IMR-90 (cell line): ENCODE measurements at regions not wholly inside any gene's neighbourhood (a gene's known extent, or its start where the extent isn't known, plus 50 kb on each side); places are given as distances from the start of the nearest gene placed in this dataset.

Experiments
- ATAC-seq: fragments of 200-7000 bp; cut with Tn5 transposase; 2 replicates; pipeline ENCODE4 v1.9.1; 2020; ENCODE audit warnings: low read depth, mild to moderate bottlenecking, moderate library complexity
- BruUV-seq: library from RNA; stranded (reverse); fragments of 400-500 nt; replicated peaks from 2 replicates; lab custom pipeline; 2021; lab: Mats Ljungman, UMichigan
- CTCF ChIA-PET: fragments of 300-600 bp; formaldehyde crosslinking; extraction: SDS; loops from one replicate; lab custom pipeline; 2021; ENCODE audit warnings: antibody characterized with exemption; lab: Yijun Ruan, JAX
- POLR2A ChIA-PET: fragments of 300-600 bp; sonication (Branson Sonifier 250); formaldehyde crosslinking; loops from one replicate; lab custom pipeline; 2022; ENCODE audit warnings: antibody characterized with exemption; ENCODE audit not compliant: unreplicated experiment; lab: Charles Lee
- DNase-seq: peaks from one replicate; pipeline ENCODE4 v3.0.0; 2013
- H2AFZ ChIP-seq: replicated peaks from 2 replicates; pipeline ENCODE3; 2013; ENCODE audit warnings: low read length, mild to moderate bottlenecking; ENCODE audit not compliant: poor library complexity
- H2AK5ac ChIP-seq: 2 replicates; pipeline ENCODE4 v1.6.1; 2013; ENCODE audit warnings: low read depth, low read length, inconsistent platforms
- H2AK9ac ChIP-seq: replicated peaks from 2 replicates; pipeline ENCODE3; 2013; ENCODE audit warnings: mild to moderate bottlenecking, low read depth, low read length, moderate library complexity; ENCODE audit not compliant: poor library complexity
- H2BK120ac ChIP-seq: 2 replicates; pipeline ENCODE4 v1.6.1; 2013; ENCODE audit warnings: low read depth, low read length, inconsistent platforms
- H2BK15ac ChIP-seq: 3 replicates; pipeline ENCODE4 v1.6.1; 2013; ENCODE audit warnings: low read depth, low read length, inconsistent platforms
- H2BK20ac ChIP-seq: 2 replicates; pipeline ENCODE4 v1.6.1; 2013; ENCODE audit warnings: low read depth, mild to moderate bottlenecking, inconsistent platforms, low read length, moderate library complexity
- H2BK5ac ChIP-seq: 2 replicates; pipeline ENCODE4 v1.6.1; 2013; ENCODE audit warnings: mild to moderate bottlenecking, low read depth, low read length, inconsistent platforms; ENCODE audit not compliant: poor library complexity, severe bottlenecking
- H3K14ac ChIP-seq: replicated peaks from 2 replicates; pipeline ENCODE4 v1.6.1; 2013; ENCODE audit warnings: low read depth, low read length, inconsistent platforms
- H3K18ac ChIP-seq: 2 replicates; pipeline ENCODE4 v1.6.1; 2013; ENCODE audit warnings: low read depth, low read length, control low read depth
- H3K23ac ChIP-seq: 2 replicates; pipeline ENCODE4 v1.6.1; 2013; ENCODE audit warnings: low read depth, low read length, inconsistent platforms
- H3K27ac ChIP-seq: 2 replicates; pipeline ENCODE4 v1.5.1; 2013; ENCODE audit warnings: mild to moderate bottlenecking, control low read depth, low read length; ENCODE audit not compliant: insufficient read depth
- H3K27me3 ChIP-seq: 2 replicates; pipeline ENCODE4 v1.6.1; 2013; ENCODE audit warnings: low read length; ENCODE audit not compliant: control insufficient read depth, insufficient read depth
- H3K36me3 ChIP-seq: 2 replicates; pipeline ENCODE4 v1.6.1; 2013; ENCODE audit warnings: low read length, mixed read lengths; ENCODE audit not compliant: control insufficient read depth, insufficient read depth
- H3K4ac ChIP-seq: 2 replicates; pipeline ENCODE4 v1.6.1; 2013; ENCODE audit warnings: low read depth, low read length, inconsistent platforms
- H3K4me1 ChIP-seq: 2 replicates; pipeline ENCODE4 v1.6.1; 2013; ENCODE audit warnings: low read length, mixed read lengths; ENCODE audit not compliant: control insufficient read depth, insufficient read depth
- H3K4me2 ChIP-seq: 2 replicates; pipeline ENCODE4 v1.6.1; 2013; ENCODE audit warnings: low read depth, mild to moderate bottlenecking, control low read depth, low read length, moderate library complexity
- H3K4me3 ChIP-seq: 2 replicates; pipeline ENCODE4 v1.5.1; 2013; ENCODE audit warnings: low read depth, mild to moderate bottlenecking, control low read depth, low read length, moderate library complexity; ENCODE audit not compliant: insufficient read depth
- H3K56ac ChIP-seq: 2 replicates; pipeline ENCODE4 v1.6.1; 2013; ENCODE audit warnings: low read length, inconsistent platforms; ENCODE audit not compliant: insufficient read depth; ENCODE audit errors: extremely low read depth
- H3K79me1 ChIP-seq, 2 experiments: 2 replicates each; pipeline ENCODE4 v1.6.1; 2013; ENCODE audit warnings: low read length in 2 of 2, inconsistent platforms in 1 of 2, low read depth in 1 of 2
- H3K9ac ChIP-seq: 2 replicates; pipeline ENCODE4 v1.6.1; 2013; ENCODE audit warnings: low read depth, low read length, control low read depth
- H3K9me1 ChIP-seq: 2 replicates; pipeline ENCODE4 v1.6.1; 2013; ENCODE audit warnings: low read length, inconsistent platforms; ENCODE audit not compliant: insufficient read depth
- H3K9me3 ChIP-seq: 2 replicates; pipeline ENCODE4 v1.6.1; 2013; ENCODE audit warnings: low read length; ENCODE audit not compliant: control insufficient read depth, insufficient read depth
- H4K20me1 ChIP-seq: 2 replicates; pipeline ENCODE4 v1.6.1; 2013; ENCODE audit warnings: low read length, inconsistent platforms; ENCODE audit not compliant: insufficient read depth
- H4K5ac ChIP-seq: 2 replicates; pipeline ENCODE4 v1.6.1; 2013; ENCODE audit warnings: mild to moderate bottlenecking, low read depth, low read length, control low read depth
- H4K8ac ChIP-seq, 2 experiments: 2 replicates each; pipeline ENCODE4 v1.6.1; 2013; ENCODE audit warnings: low read depth in 2 of 2, low read length in 2 of 2, control low read depth in 1 of 2, inconsistent platforms in 1 of 2
- H4K91ac ChIP-seq: 2 replicates; pipeline ENCODE4 v1.6.1; 2013; ENCODE audit warnings: low read depth, low read length, inconsistent platforms; ENCODE audit not compliant: insufficient read depth
- FOS ChIP-seq: fragments of 150-350 bp; IDR thresholded peaks from 2 replicates; pipeline ENCODE4 v1.6.1; 2016; ENCODE audit warnings: low read depth, low read length
- MAFK ChIP-seq: IDR thresholded peaks from 2 replicates; pipeline ENCODE4 v1.6.1; 2012; ENCODE audit warnings: low read depth, low read length, improper control_type of control experiment
- MXI1 ChIP-seq: IDR thresholded peaks from 2 replicates; pipeline ENCODE4 v1.6.1; 2012; ENCODE audit warnings: low read depth, mild to moderate bottlenecking, low read length, moderate library complexity, borderline replicate concordance
- SMC3 ChIP-seq: fragments of 150-350 bp; IDR thresholded peaks from 2 replicates; pipeline ENCODE4 v1.6.1; 2016; ENCODE audit warnings: low read depth, mild to moderate bottlenecking, antibody characterized with exemption, low read length, moderate library complexity
- USF2 ChIP-seq: fragments of 150-350 bp; IDR thresholded peaks from 2 replicates; pipeline ENCODE4 v1.6.1; 2017; ENCODE audit warnings: mild to moderate bottlenecking, antibody characterized with exemption, low read length, low read depth
- WGBS, 2 experiments: methylation state at CpG; one replicate each; pipeline versions ENCODE4 v1.1.5 to v1.1.7; 2013; ENCODE audit warnings: missing lambda C conversion rate in 2 of 2; ENCODE audit not compliant: insufficient read length in 1 of 2; ENCODE audit errors: extremely low coverage in 2 of 2; 5-methylcytosine and 5-hydroxymethylcytosine counted together
- dilution Hi-C: fragments of 300-500 bp; cut with HindIII; formaldehyde crosslinking; loops from one replicate; pipeline ENCODE4 v1.14.3; 2018; ENCODE audit warnings: low sequenced_read_pairs; ENCODE audit not compliant: unreplicated experiment
- in situ Hi-C: fragments of 300-500 bp; cut with MboI; formaldehyde crosslinking; loops from 3 replicates; pipeline ENCODE4 v1.14.3; 2019; ENCODE audit warnings: low sequenced_read_pairs, inconsistent platforms, mixed read lengths
- intact Hi-C: fragments of 100-400 bp; cut with micrococcal nuclease; formaldehyde crosslinking; loops from 2 replicates; pipeline ENCODE4 v1.10.0; 2022

- Histone ChIP-seq H2BK120ac (no peak overlapping the region), H3K4me2 (no peak overlapping the region), H4K20me1 (no peaks in the 10 kb centered on the region), H3K56ac (no peak overlapping the region), H3K18ac (no peak overlapping the region), H2AK9ac (no peak overlapping the region), H3K4me3 (no peak overlapping the region), H3K4me1 (no peaks in the 10 kb centered on the region), H3K9me1 (no peaks in the 10 kb centered on the region), H4K5ac (no peak overlapping the region), H2BK20ac (no peak overlapping the region), H3K9ac (no peak overlapping the region), H3K23ac (no peak overlapping the region), H3K79me1 (no peaks in the 10 kb centered on the region), H4K8ac (no peak overlapping the region), H2BK15ac (no peak overlapping the region), H3K9me3 (no peaks in the 10 kb centered on the region), H3K27ac (no peak overlapping the region), H2AK5ac (no peak overlapping the region), H3K27me3 (peaks cover 39% of the 10 kb centered on the region), H2BK5ac (no peak overlapping the region), H2AFZ (no peak overlapping the region), H3K14ac (no peak overlapping the region), H3K36me3 (no peaks in the 10 kb centered on the region), H3K4ac (no peak overlapping the region), H4K91ac (no peak overlapping the region)
- DNase-seq (no peak), ATAC-seq (no peak)
- no TSS peak for BruUV-seq
- CTCF ChIA-PET: no interaction called here
- POLR2A ChIA-PET: no interaction called here
- TF ChIP-seq MAFK: no peak
- no peak for TF ChIP-seq SMC3
- TF ChIP-seq MXI1: no peak
- TF ChIP-seq FOS: no peak
- TF ChIP-seq USF2: no peak
- dilution Hi-C loops (no loop called here), in situ Hi-C loops (no loop called here), intact Hi-C loops (no loop called here)
- no CpG with 5 or more reads among the region's 1 CpG for WGBS, 2 experiments
These were observed 188.7 kb downstream of the CSNK2A3 start for GRCh38 chr11:11164334-11164690.
